ENCODE measurements at regions not wholly inside any gene's neighbourhood (a gene's known extent, or its start where the extent isn't known, plus 50 kb on each side); places are given as distances from the start of the nearest gene placed in this dataset.

GRCh38 chr20:62569615-62570014 lies 72.7 kb upstream of the SLCO4A1 start:
- no peak for TF ChIP-seq POLR2A (IDR thresholded peaks at IDR 0.05)
- TF ChIP-seq, protein P1, sequence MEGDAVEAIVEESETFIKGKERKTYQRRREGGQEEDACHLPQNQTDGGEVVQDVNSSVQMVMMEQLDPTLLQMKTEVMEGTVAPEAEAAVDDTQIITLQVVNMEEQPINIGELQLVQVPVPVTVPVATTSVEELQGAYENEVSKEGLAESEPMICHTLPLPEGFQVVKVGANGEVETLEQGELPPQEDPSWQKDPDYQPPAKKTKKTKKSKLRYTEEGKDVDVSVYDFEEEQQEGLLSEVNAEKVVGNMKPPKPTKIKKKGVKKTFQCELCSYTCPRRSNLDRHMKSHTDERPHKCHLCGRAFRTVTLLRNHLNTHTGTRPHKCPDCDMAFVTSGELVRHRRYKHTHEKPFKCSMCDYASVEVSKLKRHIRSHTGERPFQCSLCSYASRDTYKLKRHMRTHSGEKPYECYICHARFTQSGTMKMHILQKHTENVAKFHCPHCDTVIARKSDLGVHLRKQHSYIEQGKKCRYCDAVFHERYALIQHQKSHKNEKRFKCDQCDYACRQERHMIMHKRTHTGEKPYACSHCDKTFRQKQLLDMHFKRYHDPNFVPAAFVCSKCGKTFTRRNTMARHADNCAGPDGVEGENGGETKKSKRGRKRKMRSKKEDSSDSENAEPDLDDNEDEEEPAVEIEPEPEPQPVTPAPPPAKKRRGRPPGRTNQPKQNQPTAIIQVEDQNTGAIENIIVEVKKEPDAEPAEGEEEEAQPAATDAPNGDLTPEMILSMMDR (IDR thresholded peaks at IDR 0.05): no peak
